NB4 (cell line): ENCODE measurements at regions not wholly inside any gene's neighbourhood (a gene's known extent, or its start where the extent isn't known, plus 50 kb on each side); places are given as distances from the start of the nearest gene placed in this dataset.

Experiments
- POLR2A ChIP-seq: IDR thresholded peaks from 2 replicates; pipeline ENCODE4 v1.6.1; 2011; ENCODE audit warnings: mild to moderate bottlenecking; ENCODE audit not compliant: insufficient read length; ENCODE audit errors: extremely low read depth
- TF ChIP-seq, protein P1 (sequence below): IDR thresholded peaks from one replicate; pipeline ENCODE4 v1.5.1; 2012; ENCODE audit warnings: low read depth, low read length

DNA sequence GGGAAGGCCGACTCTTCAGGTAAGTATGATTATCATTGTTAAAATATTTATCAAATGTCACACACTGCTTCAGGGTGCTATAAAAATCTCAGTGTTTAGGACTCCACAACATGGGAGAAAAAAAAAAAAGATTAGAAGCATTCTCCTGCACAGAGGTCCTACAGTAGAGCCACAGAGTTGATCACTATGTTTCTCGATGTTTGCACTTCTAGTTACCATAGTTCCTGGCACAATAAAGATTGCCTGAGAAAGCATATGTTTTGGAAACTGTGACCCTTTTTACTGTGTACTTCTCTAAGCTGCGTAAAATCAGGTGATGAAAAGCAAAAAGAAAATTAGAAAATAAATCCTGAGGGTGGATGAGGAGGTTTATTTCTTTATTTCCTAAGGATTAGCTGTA lies 269.9 kb upstream of the SYNCRIP start:
- TF ChIP-seq, protein P1, sequence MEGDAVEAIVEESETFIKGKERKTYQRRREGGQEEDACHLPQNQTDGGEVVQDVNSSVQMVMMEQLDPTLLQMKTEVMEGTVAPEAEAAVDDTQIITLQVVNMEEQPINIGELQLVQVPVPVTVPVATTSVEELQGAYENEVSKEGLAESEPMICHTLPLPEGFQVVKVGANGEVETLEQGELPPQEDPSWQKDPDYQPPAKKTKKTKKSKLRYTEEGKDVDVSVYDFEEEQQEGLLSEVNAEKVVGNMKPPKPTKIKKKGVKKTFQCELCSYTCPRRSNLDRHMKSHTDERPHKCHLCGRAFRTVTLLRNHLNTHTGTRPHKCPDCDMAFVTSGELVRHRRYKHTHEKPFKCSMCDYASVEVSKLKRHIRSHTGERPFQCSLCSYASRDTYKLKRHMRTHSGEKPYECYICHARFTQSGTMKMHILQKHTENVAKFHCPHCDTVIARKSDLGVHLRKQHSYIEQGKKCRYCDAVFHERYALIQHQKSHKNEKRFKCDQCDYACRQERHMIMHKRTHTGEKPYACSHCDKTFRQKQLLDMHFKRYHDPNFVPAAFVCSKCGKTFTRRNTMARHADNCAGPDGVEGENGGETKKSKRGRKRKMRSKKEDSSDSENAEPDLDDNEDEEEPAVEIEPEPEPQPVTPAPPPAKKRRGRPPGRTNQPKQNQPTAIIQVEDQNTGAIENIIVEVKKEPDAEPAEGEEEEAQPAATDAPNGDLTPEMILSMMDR, result no peak
- TF ChIP-seq POLR2A, result no peak
